Nucleus accumbens (tissue), 56 donors: ENCODE measurements at regions not wholly inside any gene's neighbourhood (a gene's known extent, or its start where the extent isn't known, plus 50 kb on each side); places are given as distances from the start of the nearest gene placed in this dataset.

Experiments
- DNase-seq, 56 donors: peaks; one replicate each; lab custom pipeline; 2025; lab: John Stamatoyannopoulos, UW

DNA sequence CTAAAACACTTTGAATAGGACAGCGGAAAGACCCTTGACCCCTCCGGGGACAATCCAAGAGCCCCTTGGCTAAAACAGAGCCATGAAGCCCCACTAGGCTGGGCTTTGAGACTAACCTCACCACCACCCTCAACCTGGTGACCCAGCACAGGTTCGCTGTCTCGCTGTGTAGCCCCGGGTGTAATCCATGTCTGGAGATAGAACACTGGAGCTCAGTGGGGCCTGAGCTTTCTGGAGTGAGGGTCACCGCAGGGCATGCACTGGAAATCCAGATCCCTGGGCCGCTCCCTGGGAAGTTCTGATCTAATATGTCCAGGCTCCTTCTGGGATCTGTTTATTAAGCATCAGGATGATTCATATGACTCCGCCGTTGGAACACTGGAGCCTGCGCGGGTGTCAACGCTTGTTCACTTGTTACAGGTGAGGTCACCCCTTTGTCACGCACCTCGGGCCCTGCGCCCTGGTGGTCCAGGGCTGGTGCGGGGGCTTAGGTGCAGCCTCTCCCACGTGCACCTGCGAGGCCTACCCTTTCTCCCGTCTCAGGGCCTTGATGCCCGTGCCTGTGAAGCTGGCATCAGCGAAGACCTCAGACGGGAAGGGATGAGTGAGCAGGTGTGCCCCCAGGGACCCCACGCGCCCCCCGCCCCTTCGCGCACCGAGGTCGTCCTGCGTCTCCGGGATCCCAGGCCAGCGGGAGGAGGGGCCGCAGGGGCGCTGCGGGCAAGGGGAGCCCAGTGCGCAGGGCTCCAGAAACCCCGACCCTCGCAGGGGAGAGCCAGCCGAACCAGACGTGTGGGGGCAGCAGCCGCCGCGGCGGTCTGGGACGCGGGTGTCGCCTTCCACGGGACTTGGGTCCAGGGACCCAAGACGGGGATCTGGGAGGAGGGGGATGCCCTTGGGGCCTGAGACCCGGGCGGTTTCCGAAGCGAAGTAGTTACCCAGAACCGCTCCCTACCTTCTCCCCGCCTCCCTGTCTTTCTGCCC is 224.1 kb upstream of the FOXF1 start:
- DNase-seq, result peak in 1 of 56 donors; percentile 1

GRCh38 chr16:86286991-86287663 is 223.2 kb upstream of the FOXF1 start:
- no peak for DNase-seq

- no peak for DNase-seq
These were observed 222.6 kb upstream of the FOXF1 start for GRCh38 chr16:86287664-86288201.

GRCh38 chr16:86288716-86289294 is 221.5 kb upstream of the FOXF1 start:
- no peak for DNase-seq

DNA sequence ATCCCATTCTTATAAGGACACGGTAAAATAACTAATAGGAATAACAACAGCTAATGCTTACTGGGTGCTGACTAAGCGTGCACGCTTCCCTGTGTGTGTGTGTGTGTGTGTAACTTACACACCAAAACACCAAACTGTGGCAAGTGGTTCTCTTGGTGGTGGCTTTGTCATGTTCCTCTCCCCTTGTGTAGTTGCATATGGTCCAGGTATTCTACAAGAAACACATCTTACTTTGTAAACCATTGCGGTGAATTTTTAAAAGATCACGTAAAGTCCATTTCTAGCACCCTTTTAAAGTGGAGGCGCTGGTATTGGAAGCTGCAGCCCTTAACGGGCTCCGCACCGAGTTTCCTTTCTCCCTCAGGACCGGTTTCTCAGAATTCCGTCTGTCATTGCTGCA is 221.0 kb upstream of the FOXF1 start:
- DNase-seq, result no peak

DNA sequence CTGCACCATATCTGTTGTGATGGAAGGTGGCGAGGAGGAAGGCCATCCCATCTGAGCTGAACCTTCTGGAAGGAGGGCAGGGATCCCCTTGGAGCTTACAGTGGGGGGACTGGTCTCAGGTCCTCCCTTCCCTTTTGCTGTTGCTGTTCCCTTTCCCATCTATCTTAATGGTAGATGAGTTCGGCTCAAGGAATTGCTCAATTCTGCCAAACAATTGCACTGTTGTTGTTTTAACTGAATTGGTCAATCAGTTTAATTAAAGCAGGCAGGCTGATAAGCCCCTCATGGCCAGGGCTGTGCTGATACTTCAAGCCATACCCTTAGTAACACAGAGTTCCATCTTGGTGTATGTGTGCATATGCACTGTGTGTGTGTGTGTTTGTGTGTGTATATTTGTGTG is 220.4 kb upstream of the FOXF1 start:
- no peak for DNase-seq

GRCh38 chr16:86291491-86291890 is 218.8 kb upstream of the FOXF1 start:
- no peak for DNase-seq

GRCh38 chr16:86292171-86292775 is 218.1 kb upstream of the FOXF1 start:
- DNase-seq, result no peak

DNA sequence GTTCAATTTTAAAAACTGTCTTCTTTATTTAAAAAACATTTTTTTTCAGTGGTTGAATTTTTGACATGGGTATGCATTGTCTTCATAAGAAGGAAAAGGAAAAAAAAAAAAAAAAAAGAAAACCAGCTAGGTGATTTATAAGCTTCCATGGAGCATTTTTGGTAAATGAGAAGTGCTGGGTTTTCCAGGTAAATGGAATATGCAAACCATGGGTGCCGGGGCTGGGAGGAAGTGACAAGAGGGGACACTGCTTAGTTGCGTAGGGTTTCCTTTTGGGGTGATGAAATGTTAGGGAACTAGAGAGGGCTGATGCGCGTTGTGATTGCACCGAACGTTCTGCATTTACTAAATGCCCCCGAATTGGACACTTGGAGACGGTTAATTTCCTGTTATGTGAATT is 217.4 kb upstream of the FOXF1 start:
- DNase-seq, result no peak

- no peak for DNase-seq
These were observed 216.4 kb upstream of the FOXF1 start for GRCh38 chr16:86293906-86294305.

DNA sequence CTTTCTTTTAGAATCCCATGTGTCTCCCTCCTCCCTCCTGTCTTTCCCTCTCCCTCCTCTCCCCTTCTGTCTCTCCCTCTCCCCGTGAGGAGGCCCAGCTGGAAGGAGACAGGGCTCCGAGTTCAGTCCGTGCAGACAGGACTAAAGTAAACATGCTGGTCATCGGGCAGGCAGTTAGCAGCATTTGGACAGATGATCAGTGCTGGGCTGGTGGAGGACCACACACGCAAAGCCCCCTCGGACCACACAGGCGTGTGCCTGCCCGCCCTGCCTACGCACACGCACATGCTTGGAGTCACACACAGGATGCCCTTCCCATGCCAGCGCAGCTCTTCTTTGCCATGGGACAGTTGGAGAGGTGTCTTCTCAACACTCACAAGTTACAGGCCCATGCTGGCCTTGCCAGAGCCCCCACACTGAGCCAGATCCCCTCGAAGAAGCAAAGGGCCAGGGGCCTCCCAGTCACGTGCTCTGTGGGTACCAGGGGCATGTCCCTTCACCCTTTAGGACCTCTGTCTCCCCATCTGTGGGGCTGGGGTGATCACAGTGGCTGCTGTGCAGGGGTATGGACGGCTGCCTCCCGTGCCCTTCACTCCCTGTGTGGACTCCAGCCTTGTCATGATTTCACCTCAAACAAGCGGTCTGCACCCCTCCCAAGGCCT is 215.7 kb upstream of the FOXF1 start:
- DNase-seq, result no peak

DNA sequence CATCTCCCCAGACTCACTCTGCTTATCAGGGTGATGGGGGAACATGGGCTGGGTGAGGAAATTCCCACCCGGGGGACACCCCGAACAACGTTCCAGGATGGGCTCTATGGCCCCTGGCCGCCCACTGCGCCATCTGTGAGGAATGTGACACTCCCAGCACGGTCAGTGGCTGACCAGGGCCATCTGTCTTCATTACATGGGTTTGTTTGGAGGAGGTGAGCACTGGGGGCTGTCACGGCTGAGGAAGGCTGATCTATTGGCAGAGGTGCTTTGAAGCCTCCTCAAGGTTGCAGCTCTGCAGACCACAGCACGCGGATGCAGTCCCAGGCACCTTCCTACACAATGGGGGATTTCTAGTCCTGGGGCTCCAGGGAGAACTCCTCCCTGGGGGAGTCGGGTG is 214.1 kb upstream of the FOXF1 start:
- no peak for DNase-seq

DNA sequence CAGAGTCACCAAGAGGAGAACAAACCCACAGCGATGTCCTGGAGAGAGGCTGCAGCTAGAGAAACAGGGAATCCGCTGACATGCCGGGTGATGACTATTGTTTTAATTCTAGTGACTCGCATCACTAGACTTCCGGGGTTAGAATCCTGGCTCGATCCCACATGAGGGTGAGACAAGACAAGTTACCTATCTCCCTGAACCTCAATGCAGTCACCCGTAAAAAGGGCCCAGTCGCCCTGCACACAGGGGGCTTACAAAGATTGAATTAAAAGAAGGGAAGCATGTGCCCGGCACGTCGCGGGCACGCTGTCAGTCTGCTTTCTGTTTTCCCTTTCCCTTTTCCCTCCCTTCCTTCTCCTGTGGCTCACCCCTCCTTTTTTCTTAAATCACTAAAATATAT is 212.9 kb upstream of the FOXF1 start:
- no peak for DNase-seq

GRCh38 chr16:86297866-86298757 is 212.2 kb upstream of the FOXF1 start:
- DNase-seq, result no peak

- no peak for DNase-seq
These were observed 211.6 kb upstream of the FOXF1 start for GRCh38 chr16:86298758-86299134.

DNA sequence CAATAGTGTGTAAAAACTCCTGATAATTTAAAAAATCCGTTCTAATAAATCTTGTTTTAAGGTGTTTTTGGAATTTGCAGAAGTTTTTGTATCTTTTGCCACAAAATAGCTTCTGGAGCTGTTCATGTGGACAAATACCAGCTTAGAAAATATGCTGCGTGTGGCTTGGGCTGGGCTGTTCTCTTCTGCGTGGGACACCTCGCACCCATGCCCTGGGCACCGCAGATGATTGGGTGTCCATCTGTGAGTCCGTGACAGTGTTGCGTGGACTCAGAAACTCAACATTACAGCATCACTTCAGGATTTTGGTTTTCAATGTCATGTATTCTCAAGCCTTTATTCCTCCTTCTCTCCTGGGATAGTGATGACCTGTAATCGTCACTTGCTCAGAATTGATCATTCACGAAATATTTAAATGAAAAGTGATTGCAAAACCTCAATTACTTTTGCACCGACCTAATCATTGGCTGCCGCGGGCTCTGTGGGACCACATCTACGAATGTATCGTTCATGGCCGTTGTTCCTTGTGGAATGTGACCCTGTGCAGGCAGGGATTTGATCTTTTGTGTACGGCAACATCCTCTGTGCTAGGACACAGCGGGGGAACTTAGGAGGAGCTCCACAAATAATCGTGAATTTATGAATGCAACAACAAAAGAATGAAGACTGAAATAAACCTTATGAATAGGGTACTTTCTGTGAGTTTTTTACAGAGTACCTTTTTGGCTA is 210.3 kb upstream of the FOXF1 start:
- DNase-seq, result no peak

DNA sequence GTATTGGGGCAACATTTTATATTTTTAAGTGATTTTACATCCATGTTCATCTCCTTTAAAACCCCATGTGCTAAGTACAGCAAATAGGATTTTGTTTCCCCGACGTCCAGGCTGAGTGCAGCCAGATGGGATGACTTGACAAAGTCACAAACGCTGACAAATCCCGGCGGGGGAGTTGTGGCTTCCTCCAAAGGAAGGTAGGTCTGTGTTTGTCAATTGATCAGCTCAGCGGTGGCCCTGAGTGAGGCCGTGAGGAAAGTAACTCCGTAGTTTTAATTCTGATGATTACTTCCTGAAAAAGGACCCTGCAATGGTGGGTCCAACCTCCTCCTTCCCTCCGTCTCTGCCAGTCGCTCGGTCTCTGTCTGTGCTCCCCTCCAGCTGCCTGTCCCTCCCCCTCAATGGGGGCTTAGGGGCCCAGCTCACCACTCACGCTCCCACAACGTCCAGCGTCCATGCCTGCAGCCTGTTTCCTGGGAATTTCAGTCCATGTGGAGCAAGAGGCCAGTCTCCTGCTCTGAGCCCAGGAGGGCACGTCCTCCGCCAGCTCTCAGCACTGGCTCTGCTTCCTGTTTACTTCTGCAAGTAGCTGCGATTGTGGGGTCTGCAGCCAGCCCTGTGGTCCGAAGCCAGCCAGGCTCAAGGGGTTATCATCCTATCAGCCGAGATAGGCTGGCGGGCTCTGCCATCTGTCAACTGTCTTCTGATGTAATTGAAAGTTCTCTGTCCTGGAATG is 209.4 kb upstream of the FOXF1 start:
- DNase-seq, result no peak
